A673 (cell line): ENCODE measurements at regions not wholly inside any gene's neighbourhood (a gene's known extent, or its start where the extent isn't known, plus 50 kb on each side); places are given as distances from the start of the nearest gene placed in this dataset.

Source experiments
- CTCF ChIP-seq: fragments of 300-800, 200-600 bp; sonication (generic); conservative IDR thresholded peaks from 2 replicates; pipeline ENCODE4 v1.5.1; 2017; ENCODE audit warnings: low read depth, mild to moderate bottlenecking, antibody characterized with exemption, low read length, moderate library complexity, mixed read lengths
- EZH2 ChIP-seq: fragments of 200-600 bp; sonication (generic); IDR thresholded peaks from 2 replicates; pipeline ENCODE4 v1.6.1; 2017; ENCODE audit warnings: borderline replicate concordance, low read depth, mild to moderate bottlenecking, mixed read lengths, antibody characterized with exemption, low read length; ENCODE audit not compliant: poor library complexity, severe bottlenecking

- TF ChIP-seq CTCF, result no peak
- TF ChIP-seq EZH2, result no peak
These were observed 630.8 kb downstream of the RERGL start for GRCh38 chr12:17459214-17459613.
